ENCODE measurements at regions not wholly inside any gene's neighbourhood (a gene's known extent, or its start where the extent isn't known, plus 50 kb on each side); places are given as distances from the start of the nearest gene placed in this dataset.

DNA sequence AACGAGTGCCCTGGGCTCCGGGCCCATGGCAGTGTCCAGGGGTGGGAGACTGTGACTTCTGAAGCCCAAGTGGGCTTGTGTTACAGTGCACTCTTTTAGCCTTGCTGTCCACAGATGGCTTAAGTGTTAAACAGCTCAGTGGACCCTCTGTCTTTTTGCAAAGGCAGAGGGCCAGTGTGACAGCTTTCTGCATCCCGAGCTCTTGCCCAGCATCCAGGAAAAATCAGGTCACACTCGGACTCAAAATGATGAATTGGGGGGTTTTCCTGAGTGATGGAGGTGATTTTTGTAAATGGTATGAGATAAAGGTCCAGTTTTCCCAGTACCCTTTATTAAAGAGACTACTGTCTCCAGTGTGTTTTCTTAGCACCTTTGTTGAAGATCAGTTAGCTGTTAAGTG lies 321.3 kb upstream of the GRAMD2B start:
- TF ChIP-seq, protein P1, sequence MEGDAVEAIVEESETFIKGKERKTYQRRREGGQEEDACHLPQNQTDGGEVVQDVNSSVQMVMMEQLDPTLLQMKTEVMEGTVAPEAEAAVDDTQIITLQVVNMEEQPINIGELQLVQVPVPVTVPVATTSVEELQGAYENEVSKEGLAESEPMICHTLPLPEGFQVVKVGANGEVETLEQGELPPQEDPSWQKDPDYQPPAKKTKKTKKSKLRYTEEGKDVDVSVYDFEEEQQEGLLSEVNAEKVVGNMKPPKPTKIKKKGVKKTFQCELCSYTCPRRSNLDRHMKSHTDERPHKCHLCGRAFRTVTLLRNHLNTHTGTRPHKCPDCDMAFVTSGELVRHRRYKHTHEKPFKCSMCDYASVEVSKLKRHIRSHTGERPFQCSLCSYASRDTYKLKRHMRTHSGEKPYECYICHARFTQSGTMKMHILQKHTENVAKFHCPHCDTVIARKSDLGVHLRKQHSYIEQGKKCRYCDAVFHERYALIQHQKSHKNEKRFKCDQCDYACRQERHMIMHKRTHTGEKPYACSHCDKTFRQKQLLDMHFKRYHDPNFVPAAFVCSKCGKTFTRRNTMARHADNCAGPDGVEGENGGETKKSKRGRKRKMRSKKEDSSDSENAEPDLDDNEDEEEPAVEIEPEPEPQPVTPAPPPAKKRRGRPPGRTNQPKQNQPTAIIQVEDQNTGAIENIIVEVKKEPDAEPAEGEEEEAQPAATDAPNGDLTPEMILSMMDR (IDR thresholded peaks at IDR 0.05) = no peak
- TF ChIP-seq POLR2A (IDR thresholded peaks at IDR 0.05) = no peak

Data from sigmoid colon (tissue), 3 donors.